HCT116 (cell line): ENCODE measurements at regions not wholly inside any gene's neighbourhood (a gene's known extent, or its start where the extent isn't known, plus 50 kb on each side); places are given as distances from the start of the nearest gene placed in this dataset.

Experiments used
- ATAC-seq: fragments of 200-7000 bp; cut with Tn5 transposase; 2 replicates; pipeline ENCODE4 v1.9.1; 2020; ENCODE audit warnings: mild to moderate bottlenecking, moderate library complexity
- BruUV-seq: library from RNA; stranded (reverse); fragments of 400-500 nt; replicated peaks from 2 replicates; lab custom pipeline; 2021; lab: Mats Ljungman, UMichigan
- CTCF ChIA-PET: fragments of 300-600 bp; sonication (Branson Sonifier 250); formaldehyde crosslinking; loops from one replicate; lab custom pipeline; 2021; ENCODE audit warnings: antibody characterized with exemption; lab: Charles Lee
- POLR2A ChIA-PET: fragments of 300-600, 350-600 bp; sonication (Branson Sonifier 250); formaldehyde crosslinking; loops from one replicate; lab custom pipeline; 2021; ENCODE audit warnings: antibody characterized with exemption; lab: Charles Lee
- RAD21 ChIA-PET, 2 experiments: fragments of 300-600 bp; sonication (Branson Sonifier 250); formaldehyde crosslinking; loops; one replicate each; lab custom pipeline; 2023; ENCODE audit warnings: low total read pairs in 2 of 2; ENCODE audit not compliant: uncharacterized antibody in 2 of 2, unreplicated experiment in 2 of 2, low non-redundant PET in 1 of 2; lab: Charles Lee
- DNase-seq: peaks from one replicate; pipeline ENCODE4 v3.0.0-alpha.2; 2010; ENCODE audit warnings: low read depth, low spot score
- H2AFZ ChIP-seq: fragments of 200-600 bp; shearing (Covaris generic), sonication (generic); 2 replicates; pipeline ENCODE4 v1.6.1; 2017; ENCODE audit warnings: low read depth, mixed run types, mixed read lengths, antibody characterized with exemption, low read length; ENCODE audit not compliant: poor library complexity, severe bottlenecking
- H3K27ac ChIP-seq: 2 replicates; pipeline ENCODE4 v1.5.1; 2012; ENCODE audit warnings: low read depth, low read length
- H3K27me3 ChIP-seq: fragments of 200-600 bp; sonication (generic); 2 replicates; pipeline ENCODE4 v1.6.1; 2016; ENCODE audit warnings: mixed run types, low read length, mixed read lengths; ENCODE audit not compliant: insufficient read depth
- H3K36me3 ChIP-seq, 2 experiments: fragments of 200-500 bp in 1 of 2; fragments of 200-600 bp in 1 of 2; sonication (Bioruptor generic) in 1 of 2; sonication (generic) in 1 of 2; 2 replicates each; pipeline versions ENCODE4 v1.5.1 to v1.6.1; 2014 to 2016; ENCODE audit warnings: low read length in 2 of 2, inconsistent platforms in 1 of 2, mixed read lengths in 1 of 2, mixed run types in 1 of 2; ENCODE audit not compliant: insufficient read depth in 2 of 2, control insufficient read depth in 1 of 2
- H3K4me1 ChIP-seq, 2 experiments: fragments of 200-600 bp in 1 of 2; sonication (generic) in 1 of 2; 2 replicates each; pipeline versions ENCODE4 v1.5.1 to v1.6.1; 2012 to 2017; ENCODE audit warnings: low read length in 2 of 2, inconsistent platforms in 1 of 2, mild to moderate bottlenecking in 1 of 2, mixed read lengths in 1 of 2, mixed run types in 1 of 2, moderate library complexity in 1 of 2; ENCODE audit not compliant: insufficient read depth in 2 of 2, control insufficient read depth in 1 of 2
- H3K4me2 ChIP-seq: fragments of 200-600 bp; sonication (generic); 2 replicates; pipeline ENCODE4 v1.6.1; 2017; ENCODE audit warnings: mixed run types, low read length, mixed read lengths
- H3K4me3 ChIP-seq, 2 experiments: fragments of 200-600 bp in 1 of 2; sonication (generic) in 1 of 2; replicated peaks in 1 of 2; 2 replicates each; pipeline ENCODE4 v1.5.1; 2011 to 2016; ENCODE audit warnings: low read length in 2 of 2, control low read depth in 1 of 2, low read depth in 1 of 2, mild to moderate bottlenecking in 1 of 2, mixed read lengths in 1 of 2, mixed run types in 1 of 2
- H3K79me2 ChIP-seq: fragments of 200-600 bp; sonication (generic); 2 replicates; pipeline ENCODE4 v1.6.1; 2017; ENCODE audit warnings: mild to moderate bottlenecking, mixed run types, low read length, moderate library complexity, mixed read lengths; ENCODE audit not compliant: insufficient read depth
- H3K9ac ChIP-seq: fragments of 200-600 bp; sonication (generic); 2 replicates; pipeline ENCODE4 v1.6.1; 2016; ENCODE audit warnings: low read length, mixed read lengths
- H3K9me2 ChIP-seq: fragments of 200-600 bp; sonication (generic), shearing (Covaris generic); 2 replicates; pipeline ENCODE4 v1.6.1; 2017; ENCODE audit warnings: mixed run types, mild to moderate bottlenecking, moderate library complexity; ENCODE audit not compliant: insufficient read depth
- H3K9me3 ChIP-seq, 2 experiments: fragments of 200-500 bp in 1 of 2; fragments of 200-600 bp in 1 of 2; sonication (Bioruptor generic) in 1 of 2; sonication (generic) in 1 of 2; 2 replicates each; pipeline ENCODE4 v1.6.1; 2014 to 2017; ENCODE audit warnings: low read length in 2 of 2, mixed read lengths in 2 of 2, inconsistent platforms in 1 of 2, low read depth in 1 of 2, mild to moderate bottlenecking in 1 of 2, mixed run types in 1 of 2, moderate library complexity in 1 of 2; ENCODE audit not compliant: control insufficient read depth in 1 of 2, insufficient read depth in 1 of 2
- H4K20me1 ChIP-seq: fragments of 200-600 bp; sonication (generic), shearing (Covaris generic); 2 replicates; pipeline ENCODE4 v1.6.1; 2017; ENCODE audit warnings: mixed run types, mild to moderate bottlenecking, moderate library complexity; ENCODE audit not compliant: insufficient read depth
- CBX3 ChIP-seq: IDR thresholded peaks from 2 replicates; pipeline ENCODE4 v1.6.1; 2012; ENCODE audit warnings: low read depth
- EGR1 ChIP-seq: IDR thresholded peaks from 2 replicates; pipeline ENCODE4 v1.6.1; 2012; ENCODE audit warnings: low read depth
- ELF1 ChIP-seq: IDR thresholded peaks from 2 replicates; pipeline ENCODE4 v1.6.1; 2012; ENCODE audit warnings: low read depth, borderline replicate concordance
- EZH2phosphoT487 ChIP-seq: fragments of 200-600 bp; IDR thresholded peaks from 2 replicates; pipeline ENCODE4 v1.6.1; 2018; ENCODE audit warnings: antibody characterized with exemption, borderline replicate concordance
- FOSL1 ChIP-seq: IDR thresholded peaks from 2 replicates; pipeline ENCODE4 v1.6.1; 2012; ENCODE audit warnings: low read depth
- JUND ChIP-seq: IDR thresholded peaks from 2 replicates; pipeline ENCODE4 v1.6.1; 2012
- POLR2AphosphoS5 ChIP-seq: IDR thresholded peaks from 2 replicates; pipeline ENCODE4 v1.6.1; 2011; ENCODE audit warnings: mild to moderate bottlenecking, low read depth, low read length, moderate library complexity
- SIN3A ChIP-seq: IDR thresholded peaks from 2 replicates; pipeline ENCODE4 v1.6.1; 2012; ENCODE audit warnings: low read depth
- SRF ChIP-seq: IDR thresholded peaks from 2 replicates; pipeline ENCODE4 v1.6.1; 2012; ENCODE audit warnings: low read depth
- TCF7L2 ChIP-seq: IDR thresholded peaks from 2 replicates; pipeline ENCODE4 v1.7.0; 2011; ENCODE audit warnings: borderline replicate concordance, inconsistent platforms; ENCODE audit not compliant: insufficient read depth, insufficient read length; ENCODE audit errors: extremely low read depth
- YY1 ChIP-seq: IDR thresholded peaks from 2 replicates; pipeline ENCODE4 v1.6.1; 2011; ENCODE audit warnings: low read length, low read depth, moderate library complexity, mild to moderate bottlenecking; ENCODE audit not compliant: insufficient replicate concordance; ENCODE audit errors: extremely low read depth
- ZNF274 ChIP-seq: fragments of 200-500 bp; sonication (Bioruptor generic); IDR thresholded peaks from 2 replicates; pipeline ENCODE4 v1.6.1; 2014; ENCODE audit warnings: mild to moderate bottlenecking, low read depth, low read length, inconsistent platforms
- intact Hi-C: fragments of 100-400 bp; cut with micrococcal nuclease; formaldehyde crosslinking; loops from 2 replicates; pipeline ENCODE4 v1.10.0; 2022
- TF ChIP-seq, protein P1 (sequence below): IDR thresholded peaks from 2 replicates; pipeline ENCODE4 v1.6.1; 2011; ENCODE audit warnings: mild to moderate bottlenecking, low read length, moderate library complexity; ENCODE audit not compliant: insufficient replicate concordance; ENCODE audit errors: extremely low read depth
- TF ChIP-seq, protein P2 (sequence below), 3 experiments: fragments of 200-600 bp in 1 of 3; sonication (generic) in 1 of 3; IDR thresholded peaks in 2 of 3; conservative IDR thresholded peaks in 1 of 3; 2 replicates each; pipeline ENCODE4 v1.5.1; 2012 to 2017; ENCODE audit warnings: low read depth in 2 of 3, low read length in 2 of 3, antibody characterized with exemption in 1 of 3, borderline replicate concordance in 1 of 3, control low read depth in 1 of 3, mild to moderate bottlenecking in 1 of 3, mixed read lengths in 1 of 3, mixed run types in 1 of 3, moderate library complexity in 1 of 3; ENCODE audit not compliant: insufficient read depth in 1 of 3
- TF ChIP-seq, protein P3 (sequence below): IDR thresholded peaks from 2 replicates; pipeline ENCODE4 v1.6.1; 2012

DNA sequence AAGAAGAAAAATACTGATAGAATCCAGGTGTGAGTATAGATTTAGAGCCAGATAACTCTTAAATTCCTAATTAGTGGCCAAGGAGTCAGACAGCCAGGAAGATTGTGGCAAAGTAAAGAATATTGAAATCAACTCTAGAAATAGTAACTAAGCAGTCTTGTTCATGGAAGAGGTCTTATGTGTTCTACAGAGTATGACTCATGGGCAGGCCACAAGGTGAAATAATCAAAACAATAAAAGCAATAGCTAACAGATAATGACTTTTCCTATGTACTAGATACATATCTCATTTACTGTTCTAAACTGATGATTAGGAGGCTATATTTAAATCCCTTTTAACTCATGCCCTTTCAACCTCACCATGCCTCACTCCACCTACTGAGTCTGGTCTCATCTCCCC, 227.4 kb upstream of the COL3A1 start:
- intact Hi-C loops: no loop called here

GRCh38 chr2:188751816-188752215, 222.4 kb upstream of the COL3A1 start:
- ATAC-seq (no peak), DNase-seq (no peak)
- Histone ChIP-seq H3K9ac (no peak overlapping the region), H3K4me1 (0 out of 4 replicates have a peak, but pooled peaks cover 0 to under 1% of the 10 kb centered on the region in 2 experiments), H3K36me3 (no peaks in the 10 kb centered on the region), H3K9me3 (no peaks in the 10 kb centered on the region), H3K4me3 (no peak overlapping the region), H3K9me2 (no peaks in the 10 kb centered on the region), H3K27me3 (no peaks in the 10 kb centered on the region), H3K4me2 (no peak overlapping the region), H2AFZ (no peak overlapping the region), H3K79me2 (no peaks in the 10 kb centered on the region), H4K20me1 (no peaks in the 10 kb centered on the region), H3K27ac (no peak overlapping the region)
- RAD21 ChIA-PET: no interaction called here
- intact Hi-C loops: no loop called here
- POLR2A ChIA-PET: no interaction called here
- CTCF ChIA-PET: no interaction called here
- BruUV-seq: no TSS peak
- TF ChIP-seq YY1 (no peak), EZH2phosphoT487 (no peak), ZNF274 (no peak), SIN3A (no peak), POLR2AphosphoS5 (no peak), SRF (no peak), TCF7L2 (no peak), EGR1 (no peak), CBX3 (no peak)
- TF ChIP-seq, protein P1, sequence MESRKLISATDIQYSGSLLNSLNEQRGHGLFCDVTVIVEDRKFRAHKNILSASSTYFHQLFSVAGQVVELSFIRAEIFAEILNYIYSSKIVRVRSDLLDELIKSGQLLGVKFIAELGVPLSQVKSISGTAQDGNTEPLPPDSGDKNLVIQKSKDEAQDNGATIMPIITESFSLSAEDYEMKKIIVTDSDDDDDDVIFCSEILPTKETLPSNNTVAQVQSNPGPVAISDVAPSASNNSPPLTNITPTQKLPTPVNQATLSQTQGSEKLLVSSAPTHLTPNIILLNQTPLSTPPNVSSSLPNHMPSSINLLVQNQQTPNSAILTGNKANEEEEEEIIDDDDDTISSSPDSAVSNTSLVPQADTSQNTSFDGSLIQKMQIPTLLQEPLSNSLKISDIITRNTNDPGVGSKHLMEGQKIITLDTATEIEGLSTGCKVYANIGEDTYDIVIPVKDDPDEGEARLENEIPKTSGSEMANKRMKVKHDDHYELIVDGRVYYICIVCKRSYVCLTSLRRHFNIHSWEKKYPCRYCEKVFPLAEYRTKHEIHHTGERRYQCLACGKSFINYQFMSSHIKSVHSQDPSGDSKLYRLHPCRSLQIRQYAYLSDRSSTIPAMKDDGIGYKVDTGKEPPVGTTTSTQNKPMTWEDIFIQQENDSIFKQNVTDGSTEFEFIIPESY: no peak

More for the DNA sequence above, 227.4 kb upstream of the COL3A1 start:
- Histone ChIP-seq H3K9ac (no peak overlapping the region), H3K79me2 (no peaks in the 10 kb centered on the region), H4K20me1 (no peaks in the 10 kb centered on the region), H3K36me3 (no peaks in the 10 kb centered on the region), H3K4me1 (0 out of 4 replicates have a peak, but pooled peaks cover 0 to 2% of the 10 kb centered on the region in 2 experiments), H2AFZ (no peak overlapping the region), H3K4me3 (no peak overlapping the region), H3K9me2 (no peaks in the 10 kb centered on the region), H3K4me2 (no peak overlapping the region), H3K27me3 (no peaks in the 10 kb centered on the region), H3K27ac (no peak overlapping the region), H3K9me3 (no peaks in the 10 kb centered on the region)
- ChIA-PET CTCF (no interaction called here), POLR2A (no interaction called here), RAD21 (no interaction called here)
- no TSS peak for BruUV-seq
- DNase-seq (no peak), ATAC-seq (no peak)
- TF ChIP-seq FOSL1 (no peak), TCF7L2 (no peak), JUND (no peak), ELF1 (no peak), CBX3 (no peak)
- TF ChIP-seq, protein P2, sequence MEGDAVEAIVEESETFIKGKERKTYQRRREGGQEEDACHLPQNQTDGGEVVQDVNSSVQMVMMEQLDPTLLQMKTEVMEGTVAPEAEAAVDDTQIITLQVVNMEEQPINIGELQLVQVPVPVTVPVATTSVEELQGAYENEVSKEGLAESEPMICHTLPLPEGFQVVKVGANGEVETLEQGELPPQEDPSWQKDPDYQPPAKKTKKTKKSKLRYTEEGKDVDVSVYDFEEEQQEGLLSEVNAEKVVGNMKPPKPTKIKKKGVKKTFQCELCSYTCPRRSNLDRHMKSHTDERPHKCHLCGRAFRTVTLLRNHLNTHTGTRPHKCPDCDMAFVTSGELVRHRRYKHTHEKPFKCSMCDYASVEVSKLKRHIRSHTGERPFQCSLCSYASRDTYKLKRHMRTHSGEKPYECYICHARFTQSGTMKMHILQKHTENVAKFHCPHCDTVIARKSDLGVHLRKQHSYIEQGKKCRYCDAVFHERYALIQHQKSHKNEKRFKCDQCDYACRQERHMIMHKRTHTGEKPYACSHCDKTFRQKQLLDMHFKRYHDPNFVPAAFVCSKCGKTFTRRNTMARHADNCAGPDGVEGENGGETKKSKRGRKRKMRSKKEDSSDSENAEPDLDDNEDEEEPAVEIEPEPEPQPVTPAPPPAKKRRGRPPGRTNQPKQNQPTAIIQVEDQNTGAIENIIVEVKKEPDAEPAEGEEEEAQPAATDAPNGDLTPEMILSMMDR (IDR thresholded peaks at IDR 0.05 in 2 of 3, conservative IDR thresholded peaks at IDR 0.05 in 1 of 3; ENCODE audit: borderline replicate concordance in 1 of 3, insufficient read depth in 1 of 3, low read depth in 2 of 3, low read length in 2 of 3): no peak
- TF ChIP-seq, protein P3, sequence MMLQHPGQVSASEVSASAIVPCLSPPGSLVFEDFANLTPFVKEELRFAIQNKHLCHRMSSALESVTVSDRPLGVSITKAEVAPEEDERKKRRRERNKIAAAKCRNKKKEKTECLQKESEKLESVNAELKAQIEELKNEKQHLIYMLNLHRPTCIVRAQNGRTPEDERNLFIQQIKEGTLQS: no peak
